ENCODE measurements at regions not wholly inside any gene's neighbourhood (a gene's known extent, or its start where the extent isn't known, plus 50 kb on each side); places are given as distances from the start of the nearest gene placed in this dataset.

DNA sequence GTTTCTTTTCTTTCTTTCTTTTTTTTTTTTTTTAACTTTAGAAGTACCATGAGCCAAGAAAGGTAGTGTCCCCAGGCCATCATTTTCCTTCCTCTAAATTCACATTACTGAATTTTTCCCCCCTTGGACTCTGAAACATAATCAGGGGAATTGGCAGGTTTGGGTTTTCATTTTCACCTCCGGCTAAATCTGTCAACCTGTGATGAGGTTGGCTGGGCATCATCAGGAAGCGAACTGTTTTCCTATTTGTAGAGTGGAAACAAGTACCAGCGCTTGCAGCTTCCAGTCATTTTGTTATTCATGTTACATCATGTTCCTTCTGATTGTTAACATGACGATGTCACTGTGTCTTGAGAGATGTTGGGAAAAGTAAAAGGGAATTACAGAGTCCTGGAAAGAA lies 641.9 kb upstream of the RBFOX1 start:
- DNase-seq (ENCODE audit: low spot score) (no peak), ATAC-seq (no peak)

DNA sequence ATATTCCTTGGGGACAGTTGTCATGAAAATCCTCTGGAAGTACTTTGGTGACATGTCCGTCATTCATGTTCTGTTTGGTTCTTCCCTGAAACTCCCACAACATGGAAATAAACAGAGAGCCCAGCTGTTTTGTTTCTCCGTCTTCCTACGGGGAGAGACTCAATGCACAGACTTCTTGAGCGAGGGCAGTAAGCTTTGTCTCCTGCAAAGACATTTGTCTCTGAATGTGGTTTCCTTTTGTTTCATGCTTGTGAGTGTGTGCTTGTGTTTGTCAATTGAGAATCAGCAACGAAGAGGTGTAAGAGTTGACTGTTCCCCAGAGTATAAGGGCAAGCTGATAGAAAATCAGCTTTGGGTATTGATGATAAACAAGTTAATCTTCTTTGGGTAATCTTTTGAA lies 643.0 kb upstream of the RBFOX1 start:
- ATAC-seq (no peak), DNase-seq (ENCODE audit: low spot score) (no peak)

DNA sequence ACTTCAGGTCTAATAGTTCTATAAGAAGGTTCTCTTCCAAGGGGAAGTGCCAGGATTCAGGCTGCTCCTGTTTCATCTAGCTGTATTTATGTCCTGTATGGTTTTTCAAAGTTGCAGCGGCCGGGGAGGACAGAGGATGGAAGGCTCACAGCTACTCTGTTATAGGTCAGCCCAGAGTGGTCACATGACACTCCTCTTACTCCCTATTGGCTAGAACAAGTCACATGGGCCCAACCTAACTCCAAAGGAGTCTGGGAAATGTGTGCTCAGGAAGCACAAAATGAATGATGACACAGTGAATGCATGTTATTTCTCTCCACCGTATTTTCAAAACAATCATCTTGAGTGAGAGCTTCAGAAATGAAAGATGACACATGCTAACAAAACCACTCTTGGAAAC lies 645.1 kb upstream of the RBFOX1 start:
- ATAC-seq, result no peak

DNA sequence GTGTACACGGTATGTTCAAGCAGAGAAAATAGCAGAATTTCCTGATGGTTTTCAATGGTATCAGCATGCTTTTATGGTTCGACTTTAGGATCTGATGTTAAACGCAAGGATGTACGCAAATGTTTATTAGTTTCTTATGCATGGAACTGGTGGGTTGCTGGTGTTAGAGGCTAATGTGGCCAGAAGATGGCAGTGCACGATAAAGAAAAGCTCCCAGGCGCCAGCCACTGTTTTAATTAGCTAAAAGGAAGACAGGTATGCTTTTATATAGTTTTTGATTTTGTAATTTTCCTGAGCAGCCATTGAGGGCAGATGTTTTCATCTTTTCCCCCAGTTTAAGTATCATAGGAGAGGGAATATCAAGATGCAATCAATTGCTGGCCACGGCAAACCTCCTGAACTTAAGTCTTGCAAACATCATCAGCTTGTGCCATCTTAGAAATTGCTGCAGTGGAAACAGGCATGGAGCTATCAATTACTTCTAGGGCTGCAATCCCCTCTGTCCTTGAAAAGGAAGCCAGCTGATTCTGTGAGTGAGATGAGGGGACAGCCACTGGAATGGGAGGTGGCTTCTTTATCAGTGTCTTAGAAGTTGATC lies 648.5 kb upstream of the RBFOX1 start:
- DNase-seq (ENCODE audit: low spot score), result no peak

More for the DNA sequence above, 645.1 kb upstream of the RBFOX1 start:
- no peak for DNase-seq (ENCODE audit: low spot score)

DNA sequence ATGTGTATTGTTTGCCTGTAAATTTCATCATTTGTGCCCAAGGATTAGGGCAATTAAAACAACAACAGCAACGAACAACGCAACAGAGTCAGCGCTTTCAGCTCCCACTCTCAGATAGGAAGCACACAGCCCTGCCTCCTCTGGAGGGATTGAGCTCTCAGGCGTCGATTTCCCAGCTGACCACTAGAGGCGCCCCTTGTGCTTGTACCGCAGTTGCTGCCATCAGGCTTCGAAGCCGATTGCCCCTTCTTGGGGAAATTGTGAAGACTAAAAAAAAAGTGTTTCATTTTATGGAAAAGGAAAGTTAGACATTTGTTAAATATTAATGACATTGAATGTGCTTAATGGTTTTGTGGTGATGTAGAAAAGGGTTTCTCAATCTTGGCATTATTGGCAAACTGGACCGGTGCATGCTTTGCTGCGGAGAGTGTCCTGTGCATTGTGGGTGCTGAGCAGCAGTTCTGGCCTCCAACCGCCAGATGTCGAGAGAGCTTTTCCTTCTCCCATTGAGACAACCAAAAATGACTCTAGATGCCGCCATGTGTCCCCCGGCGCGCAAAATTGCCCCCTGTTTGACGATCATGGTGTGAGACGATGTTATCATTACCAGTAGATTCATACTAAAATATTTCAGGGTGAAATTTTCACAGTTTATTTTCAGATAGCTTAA lies 650.4 kb upstream of the RBFOX1 start:
- no peak for DNase-seq (ENCODE audit: low spot score)
- ATAC-seq, result peak; percentile 86

More for the DNA sequence above, 648.5 kb upstream of the RBFOX1 start:
- peak; percentile 83 for ATAC-seq

DNA sequence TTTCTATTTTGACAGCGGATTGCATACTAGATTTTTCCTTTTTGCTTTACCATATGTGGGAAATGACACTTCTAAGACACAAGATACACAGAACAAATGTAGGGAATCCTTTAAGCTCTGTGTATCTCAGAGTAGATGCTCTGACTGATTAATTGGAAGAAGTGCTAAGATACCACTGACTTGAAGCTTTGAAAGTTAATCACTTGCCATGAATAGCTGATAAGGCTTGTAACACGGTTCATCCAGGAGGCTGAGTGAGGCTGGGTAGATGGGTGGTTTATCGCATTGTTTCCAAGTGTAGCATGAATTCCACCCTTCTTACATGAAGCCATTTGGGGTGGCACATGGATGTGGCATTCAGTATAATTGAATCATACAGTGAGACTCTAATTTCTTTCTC lies 654.1 kb upstream of the RBFOX1 start:
- no peak for ATAC-seq
- no peak for DNase-seq (ENCODE audit: low spot score)

DNA sequence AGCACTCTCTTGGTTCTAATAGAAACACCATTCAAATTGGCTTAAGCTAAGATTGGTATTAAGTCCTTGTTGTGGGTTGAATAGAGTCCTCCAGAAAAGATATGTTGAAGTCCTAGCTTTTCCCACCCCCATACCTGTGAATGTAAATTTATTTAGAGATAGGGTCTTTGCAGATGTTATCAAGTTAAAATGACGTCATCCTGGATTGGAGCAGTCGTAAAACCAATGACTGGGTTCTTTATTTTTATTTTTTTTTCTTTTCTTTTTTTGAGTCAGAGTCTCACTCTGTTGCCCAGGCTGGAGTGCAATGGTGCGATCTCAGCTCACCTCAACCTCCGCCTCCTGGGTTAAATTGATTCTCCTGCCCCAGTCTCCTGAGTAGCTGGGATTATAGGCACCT lies 658.6 kb upstream of the RBFOX1 start:
- ATAC-seq, result no peak
- no peak for DNase-seq (ENCODE audit: low spot score)

DNA sequence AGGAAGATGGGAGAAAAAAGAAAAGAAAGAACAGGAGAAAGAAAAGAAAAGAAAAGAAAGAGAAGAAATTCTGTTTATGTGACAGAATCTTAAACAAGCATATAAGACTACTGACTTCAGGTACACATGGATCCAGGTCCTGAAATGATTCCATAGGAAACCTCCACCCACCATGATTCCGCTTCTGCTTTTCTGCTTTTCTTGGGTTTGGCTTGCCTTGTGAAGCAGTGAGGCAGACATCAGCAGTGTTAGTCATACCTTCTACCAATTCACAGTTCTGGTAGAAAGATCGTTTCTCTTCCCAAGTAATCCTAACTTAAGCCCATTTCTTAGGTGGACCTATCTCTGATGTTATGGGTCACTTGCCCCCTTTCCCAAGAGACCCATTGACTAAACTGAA lies 660.1 kb upstream of the RBFOX1 start:
- ATAC-seq, result no peak
- DNase-seq (ENCODE audit: low spot score), result no peak

DNA sequence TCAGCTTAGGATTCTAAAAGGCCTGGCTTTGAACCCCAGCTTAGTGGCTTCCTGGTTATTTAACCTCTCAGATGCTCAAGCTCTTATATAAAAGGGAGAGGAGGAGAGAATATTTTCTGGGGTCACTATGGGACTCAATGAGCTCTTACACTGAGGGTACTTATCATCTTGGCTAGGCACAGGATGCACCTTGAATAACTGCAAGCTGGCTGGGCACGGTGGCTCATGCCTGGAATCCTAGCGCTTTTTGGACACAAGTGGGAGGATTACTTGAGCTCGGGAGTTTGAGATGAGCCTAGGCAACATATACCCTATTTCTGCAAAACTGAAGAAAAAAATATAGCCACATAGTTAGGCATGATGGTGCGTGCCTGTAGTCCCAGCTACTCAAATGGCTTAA lies 665.3 kb upstream of the RBFOX1 start:
- DNase-seq (ENCODE audit: low spot score) (no peak), ATAC-seq (no peak)

DNA sequence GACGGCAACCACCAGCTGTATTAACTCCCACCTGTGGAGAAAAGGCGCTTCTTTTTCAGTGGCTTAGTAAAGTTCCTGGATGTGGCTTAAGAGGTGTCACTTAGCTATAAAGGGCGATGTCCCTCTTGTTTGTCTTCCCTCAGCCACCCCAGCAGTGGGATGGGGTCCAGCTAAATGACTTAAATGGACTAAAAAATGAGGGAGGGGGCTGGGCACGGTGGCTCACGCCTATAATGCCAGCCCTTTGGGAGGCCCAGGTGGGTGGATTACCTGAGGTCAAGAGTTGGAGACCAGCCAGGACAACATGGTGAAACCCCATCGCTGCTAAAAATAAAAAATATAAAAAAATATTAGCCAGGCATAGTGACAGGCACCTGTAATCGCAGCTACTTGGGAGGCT lies 667.5 kb upstream of the RBFOX1 start:
- DNase-seq (ENCODE audit: low spot score), result no peak
- ATAC-seq, result no peak

DNA sequence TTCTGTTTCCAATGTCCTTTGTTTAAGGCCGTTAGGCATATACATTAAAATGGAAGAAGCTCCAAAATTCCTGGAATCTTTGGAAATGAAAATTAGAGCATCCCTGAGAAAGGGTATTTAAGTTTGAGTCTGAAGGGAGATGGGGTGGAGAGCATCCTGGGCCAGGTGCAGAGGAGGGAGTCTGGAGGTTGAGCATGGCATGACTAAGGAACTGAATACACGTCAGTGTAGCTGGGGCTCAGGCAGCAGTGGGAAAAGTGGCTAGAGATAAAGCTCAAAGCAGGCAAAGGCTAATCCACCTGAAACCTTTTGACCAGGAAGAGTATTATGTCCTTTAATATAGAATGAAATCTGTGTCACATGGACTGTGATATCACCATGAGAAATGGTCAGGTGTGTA lies 669.0 kb upstream of the RBFOX1 start:
- ATAC-seq (no peak), DNase-seq (ENCODE audit: low spot score) (no peak)

DNA sequence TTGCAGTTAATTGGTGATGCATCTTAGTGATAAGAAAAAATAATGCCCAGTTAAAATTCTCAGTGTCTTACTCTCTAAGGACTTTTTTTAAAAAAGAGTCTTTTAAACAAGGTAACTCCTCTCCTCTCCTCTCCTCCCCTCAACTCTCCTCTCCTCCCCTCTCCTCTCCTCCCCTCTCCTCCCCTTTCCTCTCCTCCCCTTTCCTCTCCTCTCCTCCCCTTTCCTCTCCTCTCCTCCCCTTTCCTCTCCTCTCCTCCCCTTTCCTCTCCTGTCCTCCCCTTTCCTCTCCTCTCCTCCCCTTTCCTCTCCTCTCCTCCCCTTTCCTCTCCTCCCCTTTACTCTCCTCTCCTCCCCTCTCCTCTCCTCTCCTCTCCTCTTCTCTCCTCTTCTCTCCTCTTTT lies 675.9 kb upstream of the RBFOX1 start:
- DNase-seq (ENCODE audit: low spot score), result no peak
- ATAC-seq, result no peak

DNA sequence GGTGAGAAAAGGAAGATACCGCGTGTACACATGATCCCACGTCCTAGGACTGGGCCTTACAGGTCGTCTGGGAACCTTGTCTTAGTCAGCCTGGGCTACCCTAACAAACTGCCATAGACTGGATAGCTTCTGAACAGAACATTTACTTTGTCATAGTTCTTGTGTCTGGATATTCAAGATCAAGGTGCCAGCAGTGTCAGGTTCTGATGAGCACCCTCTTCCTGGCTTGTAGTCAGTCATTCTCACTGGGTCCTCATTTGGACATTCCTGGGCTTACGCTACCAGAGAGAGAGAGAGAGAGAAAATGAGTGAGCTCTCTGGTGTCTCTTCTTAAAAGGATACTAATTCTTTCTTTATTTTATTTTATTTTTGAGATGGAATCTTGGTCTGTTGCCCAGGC lies 685.8 kb upstream of the RBFOX1 start:
- no peak for DNase-seq (ENCODE audit: low spot score)
- ATAC-seq, result no peak

DNA sequence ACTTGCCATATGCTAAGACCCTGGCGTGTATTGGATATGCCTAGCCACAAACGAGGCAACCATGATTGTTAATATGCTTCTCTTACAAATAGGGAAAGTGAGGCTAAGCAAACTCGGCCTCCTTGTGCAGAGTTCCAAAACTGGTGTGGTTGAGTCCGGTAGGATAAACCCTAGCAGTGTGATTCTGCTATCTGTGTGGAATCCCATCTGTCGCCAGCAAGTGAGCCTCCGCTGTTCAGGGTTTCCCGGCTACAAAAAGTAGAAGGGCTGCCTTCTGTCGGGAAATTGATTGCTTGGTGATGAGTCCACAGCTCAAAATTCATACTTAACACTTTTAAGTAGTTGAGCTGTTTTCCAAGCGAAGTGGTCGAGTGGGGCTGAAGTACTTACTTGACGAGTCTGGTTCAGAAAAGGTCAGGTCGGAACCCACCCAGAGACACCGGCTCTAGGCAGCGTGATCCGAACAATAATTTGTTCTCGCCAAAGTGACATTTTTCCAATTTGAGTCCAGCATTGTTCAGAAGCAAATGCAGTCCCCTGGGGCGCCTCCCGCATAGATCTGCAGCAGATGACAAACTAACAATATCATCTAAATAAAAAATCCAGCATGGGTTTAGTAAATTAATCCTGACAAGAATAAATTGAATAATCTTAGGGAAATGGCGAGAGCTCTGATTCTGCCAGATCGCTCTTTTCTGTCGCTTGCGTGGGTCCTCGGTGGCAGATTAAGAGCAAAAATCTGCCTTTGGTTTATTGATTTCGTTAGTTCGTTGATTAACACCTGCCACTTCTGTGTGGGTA lies 686.7 kb upstream of the RBFOX1 start:
- no peak for ATAC-seq
- no peak for DNase-seq (ENCODE audit: low spot score)

DNA sequence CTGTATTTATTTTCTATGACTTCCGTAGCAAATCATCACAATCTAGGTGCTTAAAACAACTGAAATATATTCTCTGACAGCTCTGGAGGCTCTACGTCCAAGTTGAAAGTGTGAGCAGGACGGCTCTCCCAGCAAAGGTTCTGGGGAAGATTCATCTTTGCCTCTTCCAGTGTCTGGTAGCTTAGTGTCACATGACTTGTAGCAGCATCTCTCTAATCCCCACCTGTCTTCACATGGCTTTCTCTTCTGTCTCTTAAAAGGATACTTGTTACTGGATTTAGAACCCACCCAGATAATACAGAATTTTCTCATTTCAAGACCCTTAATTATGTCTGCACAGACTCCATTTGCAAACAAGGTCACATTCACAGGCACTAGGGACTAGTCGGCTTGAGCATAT lies 687.7 kb upstream of the RBFOX1 start:
- DNase-seq (ENCODE audit: low spot score) (no peak), ATAC-seq (no peak)

DNA sequence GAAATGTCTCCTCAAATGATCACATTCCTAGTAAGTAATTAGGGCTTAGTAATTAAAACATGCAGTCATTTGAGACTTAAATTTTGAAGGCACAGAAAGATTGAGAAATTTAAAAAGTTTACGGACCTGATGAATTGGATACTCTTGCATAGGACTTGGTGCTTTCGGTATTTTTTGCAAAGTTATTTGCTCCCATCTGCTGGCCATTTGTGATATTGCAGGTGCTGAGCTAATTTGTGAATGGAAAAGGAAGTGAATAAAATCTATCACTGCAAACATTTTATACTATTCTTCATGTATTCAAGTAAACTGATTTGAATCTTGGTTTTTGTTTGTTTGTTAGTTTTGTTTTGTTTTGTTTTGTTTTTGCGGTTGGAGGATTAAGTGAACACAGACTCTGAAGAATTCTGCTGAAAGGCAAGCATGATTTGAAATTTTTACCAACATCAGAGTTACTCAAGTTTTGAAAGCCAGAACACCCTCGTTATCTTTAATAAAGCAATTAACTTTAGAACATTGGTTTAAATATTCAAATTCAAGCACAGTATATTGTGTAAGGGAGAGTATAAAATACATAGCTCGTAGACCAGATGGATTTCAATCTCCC lies 689.5 kb upstream of the RBFOX1 start:
- ATAC-seq (peak; percentile 83), DNase-seq (ENCODE audit: low spot score) (peak; percentile 46)

DNA sequence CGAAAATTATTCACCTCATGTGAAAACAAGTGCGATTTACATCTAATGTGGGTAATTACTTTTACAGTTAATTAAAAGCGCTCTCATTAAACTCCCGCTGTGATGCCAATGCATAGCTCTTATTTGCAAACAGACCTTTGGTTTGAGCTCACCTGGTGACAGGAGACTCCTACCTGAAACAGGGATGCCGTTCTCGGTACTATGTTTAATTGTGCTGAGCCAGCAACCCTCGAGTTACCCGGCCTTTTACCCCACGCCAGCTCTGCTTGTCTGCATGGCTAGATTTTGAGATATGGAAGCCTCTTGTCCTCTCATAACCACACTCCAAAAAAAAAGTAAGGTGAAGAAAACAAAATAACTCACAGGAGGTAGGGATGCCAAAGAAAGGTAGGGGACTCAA lies 690.4 kb upstream of the RBFOX1 start:
- ATAC-seq, result no peak

DNA sequence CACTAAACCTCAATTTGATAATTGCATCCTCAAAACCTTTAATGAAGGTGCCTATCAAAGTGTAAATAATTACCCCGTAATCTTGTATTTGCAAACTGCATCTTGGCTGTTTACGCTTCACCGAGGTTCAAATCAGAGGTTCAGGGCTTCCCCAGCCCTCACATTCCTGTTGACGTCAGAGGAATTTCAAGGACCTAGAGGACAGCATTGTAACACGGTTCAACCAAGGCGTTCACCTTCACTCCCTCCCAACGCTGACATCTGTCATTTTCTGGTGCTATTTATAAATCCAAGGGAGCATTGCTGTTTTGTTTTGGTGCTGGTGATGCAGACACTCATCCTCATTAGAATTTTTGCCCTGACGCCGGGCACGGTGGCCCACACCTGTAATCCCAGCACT lies 691.6 kb upstream of the RBFOX1 start:
- DNase-seq (ENCODE audit: low spot score) (no peak), ATAC-seq (no peak)

More for the DNA sequence above, 690.4 kb upstream of the RBFOX1 start:
- DNase-seq (ENCODE audit: low spot score), result no peak

DNA sequence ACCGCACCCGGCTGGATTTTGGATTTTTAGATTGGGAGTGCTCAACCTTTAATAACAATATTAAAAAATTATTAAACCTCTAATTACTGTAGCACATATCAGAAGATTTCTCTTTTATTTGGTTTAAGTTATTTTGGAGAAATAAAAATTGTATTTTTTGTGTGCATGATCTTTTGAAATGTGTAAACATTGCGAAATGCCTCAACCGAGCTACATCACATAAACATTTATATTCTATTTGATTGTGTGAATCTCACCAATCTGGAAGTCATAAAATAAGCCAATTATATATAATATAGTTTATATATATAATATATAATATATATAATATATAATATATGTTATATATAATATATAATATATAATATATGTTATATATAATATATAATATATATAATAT lies 696.2 kb upstream of the RBFOX1 start:
- ATAC-seq, result no peak
- DNase-seq (ENCODE audit: low spot score), result no peak

DNA sequence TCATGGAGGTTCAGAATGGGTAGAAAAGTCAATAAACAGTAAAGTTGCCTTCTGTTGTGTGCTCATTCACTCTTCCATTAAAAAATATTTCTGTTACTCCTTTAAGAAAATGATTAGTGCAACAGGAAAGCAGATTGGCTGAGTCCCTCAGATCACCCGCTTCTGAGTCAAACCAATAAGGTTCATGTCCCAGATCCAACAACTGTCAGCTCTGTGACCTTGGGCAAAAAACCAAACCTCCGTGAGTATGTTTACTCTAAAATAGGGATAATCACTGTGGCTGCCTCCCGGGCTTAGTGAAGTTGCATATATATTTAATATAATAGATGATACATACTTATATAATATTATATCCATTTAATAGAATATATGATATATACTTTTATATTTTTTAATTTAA lies 698.5 kb upstream of the RBFOX1 start:
- no peak for DNase-seq (ENCODE audit: low spot score)
- ATAC-seq, result no peak

DNA sequence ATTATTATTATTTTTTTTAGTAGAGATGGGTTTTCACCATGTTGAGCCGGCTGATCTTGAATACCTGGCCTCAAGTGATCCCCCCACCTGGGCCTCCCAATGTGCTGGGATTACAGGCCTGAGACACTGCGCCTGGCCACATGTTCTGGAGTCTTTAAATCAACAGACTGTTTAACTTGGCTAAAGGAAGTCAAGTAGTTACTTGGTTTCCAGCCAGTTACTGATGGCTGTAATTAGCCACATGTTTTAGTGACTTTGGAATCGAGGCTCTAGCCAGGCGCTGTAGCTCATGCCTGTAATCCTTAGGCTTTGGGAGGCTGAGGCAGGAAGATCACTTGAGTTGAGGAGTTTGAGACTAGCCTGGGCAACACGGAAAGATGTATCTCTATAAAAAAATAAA lies 699.2 kb upstream of the RBFOX1 start:
- DNase-seq (ENCODE audit: low spot score) (no peak), ATAC-seq (no peak)

DNA sequence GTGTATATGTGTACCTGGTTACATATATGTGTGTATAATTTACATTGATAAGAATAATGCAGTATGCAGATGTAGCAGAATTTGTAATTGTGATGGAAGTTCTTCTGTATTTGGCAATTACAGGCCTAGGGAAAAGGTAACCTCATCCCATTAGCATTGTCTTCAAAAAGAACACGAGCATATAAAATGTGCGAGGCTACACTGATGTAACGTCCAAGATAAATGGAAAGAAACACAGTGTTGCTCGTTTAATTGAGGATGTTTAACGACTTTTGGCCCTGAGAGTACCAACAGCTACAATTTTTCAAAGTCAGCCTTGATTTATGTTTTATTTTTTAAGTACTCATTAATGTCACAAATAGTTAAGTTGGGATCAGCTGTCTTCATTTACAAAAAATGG lies 703.5 kb upstream of the RBFOX1 start:
- no peak for ATAC-seq
- DNase-seq (ENCODE audit: low spot score), result no peak
